ENCODE measurements at regions not wholly inside any gene's neighbourhood (a gene's known extent, or its start where the extent isn't known, plus 50 kb on each side); places are given as distances from the start of the nearest gene placed in this dataset.

GRCh38 chr2:83764447-83765005, 694.6 kb downstream of the SUCLG1 start:
- no peak for ATAC-seq

DNA sequence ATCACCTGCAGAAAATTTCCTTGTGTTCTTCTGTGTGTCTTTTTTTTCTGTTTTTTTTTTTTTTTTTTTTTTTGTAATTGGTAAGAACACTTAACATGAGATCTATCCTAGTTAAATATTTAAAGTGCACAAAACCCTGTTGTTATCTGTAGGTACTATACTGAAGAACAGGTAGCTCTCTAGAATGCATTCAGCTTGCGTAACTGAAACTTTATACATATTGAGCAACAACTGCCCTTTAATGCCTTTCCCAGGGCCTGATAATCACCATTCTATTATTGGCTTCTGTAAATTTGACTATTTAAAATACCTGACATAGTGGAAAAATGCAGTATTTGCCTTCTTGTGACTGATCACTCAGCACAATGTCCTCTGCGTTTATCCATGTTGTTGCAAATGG, 701.8 kb downstream of the SUCLG1 start:
- no peak for ATAC-seq

DNA sequence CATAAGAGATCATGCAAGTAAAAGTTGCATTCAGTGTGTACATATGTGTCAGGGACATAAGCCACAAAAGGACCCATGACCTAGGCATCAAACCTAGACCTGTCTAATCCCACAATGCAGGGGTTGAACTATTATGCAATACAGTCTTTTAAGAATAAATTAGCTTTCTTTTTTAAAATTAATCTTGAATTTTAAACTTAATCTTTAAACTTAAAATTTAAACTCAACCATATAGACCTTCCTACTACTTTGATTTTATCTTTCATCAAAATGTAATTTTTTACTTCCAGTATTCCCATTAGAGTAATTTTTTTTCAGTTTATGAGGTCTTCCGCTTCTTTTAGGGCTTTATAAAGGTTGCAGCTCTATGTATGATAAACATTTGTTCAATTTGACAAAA, 702.9 kb downstream of the SUCLG1 start:
- no peak for ATAC-seq

- no peak for ATAC-seq
Measured at GRCh38 chr2:83747141-83747540, 711.9 kb downstream of the SUCLG1 start.

DNA sequence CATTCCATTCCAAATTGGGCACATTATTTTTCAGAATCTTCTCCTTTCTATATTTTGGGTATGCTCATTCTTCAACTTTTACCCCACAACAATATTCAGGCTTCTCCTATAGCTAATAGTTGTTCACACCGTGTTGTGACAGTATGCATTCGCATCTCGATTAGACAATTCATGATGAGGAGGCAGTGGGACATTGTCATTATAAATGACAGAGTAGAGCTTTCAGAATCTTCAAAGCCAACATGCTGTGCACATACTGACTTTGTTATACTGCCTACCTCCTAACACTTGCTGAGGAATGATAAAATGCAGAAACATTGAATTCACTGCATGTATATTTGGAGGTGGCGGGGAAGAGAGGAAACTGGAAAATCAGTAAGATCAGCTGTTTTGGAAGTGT, 714.2 kb downstream of the SUCLG1 start:
- no peak for ATAC-seq

GRCh38 chr2:83742117-83742782, 716.8 kb downstream of the SUCLG1 start:
- peak; percentile 46 for ATAC-seq

DNA sequence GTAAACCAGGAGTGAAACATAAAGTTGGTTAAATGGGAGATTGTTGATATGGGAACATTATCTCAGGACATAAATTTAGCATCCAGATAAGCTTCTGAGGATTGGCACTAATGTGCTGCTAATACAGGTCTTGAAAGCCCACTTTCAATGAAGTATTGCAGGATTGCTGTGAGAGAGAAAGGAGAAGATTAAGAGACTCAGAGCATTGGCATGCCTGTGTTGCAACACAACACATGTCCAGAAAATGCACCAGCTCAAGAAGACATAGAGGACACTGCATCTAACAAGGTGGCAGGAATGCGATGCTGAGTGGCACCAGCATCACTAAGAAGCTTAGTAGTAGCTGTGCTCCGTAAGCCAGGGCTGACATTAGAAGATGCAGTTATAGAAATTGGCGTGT, 728.9 kb downstream of the SUCLG1 start:
- ATAC-seq: no peak

GRCh38 chr2:83725735-83726134, 733.3 kb downstream of the SUCLG1 start:
- no peak for ATAC-seq

GRCh38 chr2:83705146-83705545, 753.9 kb downstream of the SUCLG1 start:
- ATAC-seq: no peak

GRCh38 chr2:83703598-83703997, 755.5 kb downstream of the SUCLG1 start:
- no peak for ATAC-seq

DNA sequence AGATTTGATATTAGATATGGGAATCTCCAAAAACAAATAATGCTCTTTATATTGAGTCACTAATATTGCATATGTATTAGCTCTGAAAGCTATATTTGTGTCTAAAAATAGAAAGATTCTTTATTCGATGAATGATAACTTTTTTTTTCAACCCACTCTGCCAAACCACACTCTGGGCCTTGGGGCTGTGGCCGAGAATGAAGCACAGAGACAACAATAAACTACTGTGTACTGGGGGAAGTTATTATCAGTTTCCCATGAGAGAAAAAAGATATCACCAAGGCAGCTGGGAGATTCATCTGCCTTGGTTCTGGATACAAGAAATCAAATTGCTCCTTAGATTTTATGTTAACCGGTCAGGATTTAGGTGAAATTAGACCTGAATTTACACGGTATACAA, 762.2 kb downstream of the SUCLG1 start:
- ATAC-seq: no peak

DNA sequence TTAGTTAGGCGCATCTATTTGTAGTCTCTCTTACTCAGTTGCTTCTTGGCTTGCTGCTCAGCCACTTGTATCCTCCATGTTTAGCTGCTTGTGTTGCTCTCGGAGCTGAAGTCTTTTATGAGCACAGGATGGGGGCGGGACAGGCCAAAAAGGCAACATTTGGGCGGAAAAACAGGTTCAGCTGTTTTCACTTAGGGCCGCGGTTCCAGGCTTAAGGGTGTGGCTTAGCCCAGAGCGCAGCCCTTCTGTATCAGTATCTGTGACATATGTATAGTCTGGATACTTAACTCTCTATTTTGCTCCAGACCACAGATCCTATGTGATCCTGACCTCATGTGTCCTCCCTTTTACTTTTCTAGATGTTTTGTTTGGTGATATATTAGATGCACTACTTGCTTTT, 763.5 kb downstream of the SUCLG1 start:
- ATAC-seq: no peak

DNA sequence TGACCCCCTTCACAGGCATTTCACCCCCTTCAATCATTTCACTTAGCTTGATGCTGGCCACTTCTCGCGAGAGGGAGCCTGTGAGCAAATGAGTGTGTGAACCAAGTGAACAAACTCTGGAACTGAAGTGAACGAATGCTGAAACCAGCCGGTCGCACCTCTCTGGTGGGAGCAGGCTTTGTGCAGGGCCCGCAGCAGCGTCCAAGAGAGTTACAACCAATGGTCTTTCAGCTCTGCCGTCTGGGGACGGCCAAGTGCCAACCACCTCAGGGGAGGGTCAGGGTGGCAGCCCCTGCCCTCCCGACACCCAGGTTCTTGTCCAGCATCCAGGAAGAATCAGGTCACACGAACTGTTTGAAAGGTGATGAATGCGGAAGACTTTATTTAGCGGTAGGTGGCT, 764.0 kb downstream of the SUCLG1 start:
- no peak for ATAC-seq

- ATAC-seq: no peak
Measured at GRCh38 chr2:83689402-83689801, 769.7 kb downstream of the SUCLG1 start.

- ATAC-seq: no peak
Measured at GRCh38 chr2:83686863-83687262, 772.2 kb downstream of the SUCLG1 start.

DNA sequence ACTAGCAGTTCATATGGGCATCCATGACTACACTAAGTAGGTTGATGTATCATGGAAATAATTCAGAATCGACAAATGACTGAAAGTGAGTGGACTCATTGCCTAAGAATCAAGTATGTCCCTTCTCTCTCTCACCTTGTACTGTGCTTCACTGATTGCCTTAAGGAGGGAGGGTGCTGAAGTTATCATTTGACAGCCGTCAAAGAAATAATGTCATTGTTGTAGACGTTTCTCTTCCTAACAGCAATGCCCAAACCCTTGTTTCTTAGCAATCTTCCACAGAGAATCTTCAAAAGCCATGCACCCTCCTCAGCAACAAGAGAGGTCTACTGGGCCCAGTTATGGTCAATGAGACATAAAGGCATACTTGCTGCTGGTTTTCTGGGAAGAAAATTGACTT, 785.0 kb downstream of the SUCLG1 start:
- ATAC-seq: no peak

DNA sequence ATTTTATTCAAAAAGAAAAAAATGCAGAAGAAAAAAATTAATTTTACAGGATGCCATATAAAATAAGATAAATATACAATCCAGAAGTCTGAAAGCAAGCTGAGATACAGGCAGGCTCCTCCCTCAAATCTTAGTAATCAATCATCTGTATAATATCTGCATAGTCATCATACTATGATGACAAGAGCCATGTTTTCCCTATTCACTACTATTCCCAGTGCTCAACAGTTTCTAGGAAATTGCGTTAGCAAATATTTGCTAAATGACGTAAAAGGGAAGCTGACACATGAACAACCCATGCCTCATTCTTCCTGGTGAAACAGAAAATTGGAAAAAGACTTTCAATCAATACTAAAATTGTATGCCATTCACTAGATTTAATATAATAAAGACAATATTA, 793.2 kb downstream of the SUCLG1 start:
- ATAC-seq: no peak

DNA sequence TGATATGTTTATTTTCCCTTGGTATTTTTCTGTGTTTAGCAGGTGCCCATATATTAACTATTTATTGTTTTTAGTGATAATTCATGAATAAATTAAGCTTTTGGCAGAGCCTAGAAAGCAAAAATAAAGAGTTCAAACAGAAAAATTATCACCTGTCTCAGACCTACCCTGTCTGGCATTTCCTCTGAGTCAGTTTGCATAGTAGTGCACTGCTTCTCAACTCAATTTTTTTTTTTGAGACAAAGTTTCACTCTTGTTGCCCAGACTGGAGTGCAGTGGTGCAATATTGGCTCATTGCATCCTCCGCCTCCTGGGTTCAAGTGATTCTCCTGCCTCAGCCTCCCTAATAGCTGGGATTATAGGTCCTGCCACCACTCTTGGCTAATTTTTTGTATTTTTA, 793.9 kb downstream of the SUCLG1 start:
- no peak for ATAC-seq

DNA sequence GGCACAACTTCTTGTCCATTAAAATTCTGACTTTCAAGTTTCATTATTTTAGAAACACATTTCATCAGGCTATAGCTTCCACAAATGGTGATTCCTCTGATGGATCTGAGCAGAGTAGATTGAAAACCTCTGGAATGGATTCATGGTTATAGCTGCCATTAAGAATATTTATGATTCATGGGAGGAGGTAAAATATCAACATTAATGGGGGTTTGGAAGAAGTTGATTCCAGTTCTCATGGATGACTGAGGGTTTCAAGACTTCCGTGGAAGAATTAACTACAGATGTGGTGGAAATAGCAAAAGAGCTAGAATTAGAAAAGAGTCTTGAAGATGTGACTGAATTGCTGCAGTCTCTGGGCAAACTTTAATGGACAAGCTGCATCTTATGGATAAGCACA, 797.4 kb downstream of the SUCLG1 start:
- no peak for ATAC-seq

- ATAC-seq: no peak
Measured at GRCh38 chr2:83654091-83654611, 804.9 kb downstream of the SUCLG1 start.

- no peak for ATAC-seq
Measured at GRCh38 chr2:83650898-83651297, 808.2 kb downstream of the SUCLG1 start.

DNA sequence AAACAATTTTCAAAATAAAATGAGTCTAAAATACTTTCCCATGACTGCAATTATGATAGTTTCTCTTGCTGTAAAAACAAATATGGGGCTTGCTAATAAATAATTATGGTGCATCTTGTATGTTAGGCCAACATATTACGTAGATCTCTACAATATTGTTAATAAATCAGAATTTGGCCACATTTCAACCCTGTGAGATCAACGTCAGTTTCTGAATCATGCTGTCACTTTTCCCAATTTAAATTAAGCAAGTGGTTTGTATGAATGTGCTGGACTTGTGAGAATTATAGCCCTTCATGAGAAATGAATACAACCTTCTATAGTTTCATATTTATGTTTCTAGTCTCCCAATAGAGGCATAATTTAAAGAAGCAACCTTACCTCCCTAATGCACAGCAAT, 808.9 kb downstream of the SUCLG1 start:
- ATAC-seq: no peak

GRCh38 chr2:83640506-83640905, 818.6 kb downstream of the SUCLG1 start:
- ATAC-seq: no peak

DNA sequence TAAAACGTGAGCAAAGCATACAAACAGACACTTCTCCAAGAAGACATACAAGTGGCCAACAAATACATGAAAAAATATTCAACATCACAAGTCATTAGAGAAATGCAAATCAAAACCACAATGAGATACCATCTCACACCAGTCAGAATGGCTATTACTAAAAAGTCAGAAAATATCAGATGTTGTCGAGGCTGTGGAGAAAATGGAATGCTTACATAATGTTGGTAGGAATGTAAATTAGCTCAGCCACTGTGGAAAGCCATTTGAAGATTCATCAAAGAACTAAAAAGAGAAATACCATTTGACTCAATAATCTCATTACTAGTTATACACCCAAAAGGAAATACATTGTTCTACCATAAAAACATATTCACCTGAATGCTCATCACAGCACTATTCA, 825.7 kb downstream of the SUCLG1 start:
- no peak for ATAC-seq

DNA sequence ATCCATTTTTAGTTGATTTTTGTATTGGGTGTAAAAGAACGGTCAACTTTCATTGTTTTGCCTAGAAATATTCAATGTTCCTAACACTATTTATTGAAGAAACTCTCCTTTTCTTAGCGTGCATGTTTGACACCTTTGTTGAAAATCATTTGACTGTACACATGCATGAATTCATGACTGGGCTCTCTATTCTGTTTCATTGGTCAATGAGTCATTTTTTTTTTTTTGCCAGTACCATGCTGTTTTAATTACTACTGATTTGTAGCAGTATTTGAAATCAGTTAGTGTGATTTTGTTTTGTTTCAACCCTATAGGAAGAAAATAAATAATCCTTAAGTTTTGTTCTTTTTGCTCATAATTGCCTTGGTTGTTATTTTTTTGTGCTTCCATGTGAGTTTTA, 828.7 kb downstream of the SUCLG1 start:
- no peak for ATAC-seq
